Hypothalamus (tissue), 51 donors: ENCODE measurements at regions not wholly inside any gene's neighbourhood (a gene's known extent, or its start where the extent isn't known, plus 50 kb on each side); places are given as distances from the start of the nearest gene placed in this dataset.
"Not testable (repeated sequence)": the region's sequence is repeated elsewhere in the genome, so short reads cannot be mapped to it uniquely, and the experiment has no call there.

Source experiments
- DNase-seq, 51 donors: peaks; one replicate each; lab custom pipeline; 2025; lab: John Stamatoyannopoulos, UW

GRCh38 chr16:60077861-60078260 lies 1343.7 kb upstream of the GOT2 start:
- DNase-seq = no peak

DNA sequence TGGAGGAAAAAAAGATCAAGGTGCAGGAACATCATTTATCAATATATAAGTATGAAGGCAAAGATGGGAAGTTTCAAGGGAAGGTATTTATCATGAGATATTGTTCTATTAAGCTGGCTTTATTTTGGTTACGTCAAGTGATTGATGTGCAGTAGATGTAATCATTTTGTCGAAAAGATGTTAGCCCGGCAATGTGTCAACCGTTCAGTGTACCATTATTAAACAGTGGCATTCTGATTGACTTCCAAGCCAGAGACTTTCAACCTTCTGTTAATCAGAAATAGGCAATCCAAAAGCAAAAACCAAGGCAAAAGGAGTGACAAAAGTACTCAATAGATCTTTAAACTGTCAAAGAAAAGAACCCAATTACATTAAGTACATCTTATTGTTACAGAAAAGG lies 1340.3 kb upstream of the GOT2 start:
- no peak for DNase-seq

- no peak for DNase-seq
These were observed 1339.3 kb upstream of the GOT2 start for GRCh38 chr16:60073376-60073775.

- DNase-seq = no peak
These were observed 1329.9 kb upstream of the GOT2 start for GRCh38 chr16:60064026-60064425.

- no peak for DNase-seq
These were observed 1327.3 kb upstream of the GOT2 start for GRCh38 chr16:60061396-60061795.

GRCh38 chr16:60060731-60061130 lies 1326.6 kb upstream of the GOT2 start:
- no peak for DNase-seq

GRCh38 chr16:60059141-60059540 lies 1325.0 kb upstream of the GOT2 start:
- DNase-seq = no peak

DNA sequence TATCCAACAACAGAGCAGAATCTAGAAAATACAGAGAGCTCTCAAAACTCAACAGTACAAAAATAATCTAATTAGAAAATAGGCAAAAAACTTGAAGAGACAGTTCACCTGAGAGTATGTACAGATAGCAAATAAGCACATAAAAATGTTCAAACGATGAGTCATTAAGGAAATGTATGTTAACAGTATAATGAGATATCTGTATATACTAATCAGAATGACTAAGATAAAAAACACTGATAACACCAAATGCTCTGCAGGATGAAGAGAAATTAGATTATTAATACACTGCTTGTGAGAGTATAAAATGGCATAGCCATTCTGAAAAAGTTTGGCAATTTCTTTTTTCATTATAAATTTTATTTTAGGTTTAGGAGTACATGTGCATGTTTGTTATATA lies 1307.6 kb upstream of the GOT2 start:
- no peak for DNase-seq

DNA sequence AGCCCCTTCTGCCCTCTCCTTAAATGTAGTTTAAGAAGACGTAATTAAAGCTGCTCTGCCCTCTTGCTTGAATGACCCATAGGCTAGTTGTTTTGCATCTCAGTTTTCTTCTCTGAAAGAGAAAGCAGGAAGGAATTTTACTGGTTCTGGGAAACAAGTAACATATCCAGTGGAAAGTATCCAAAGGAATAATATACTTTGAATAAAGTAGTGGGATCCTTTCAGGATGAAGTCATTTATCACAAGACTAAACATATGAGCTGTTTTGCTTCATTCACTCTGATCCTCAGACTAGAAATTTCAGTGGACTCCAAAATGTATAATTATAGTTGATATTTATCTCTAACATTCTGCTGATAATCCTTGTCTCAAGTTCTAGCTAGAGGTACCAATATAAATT lies 1297.6 kb upstream of the GOT2 start:
- no peak for DNase-seq

- no peak for DNase-seq
These were observed 1293.2 kb upstream of the GOT2 start for GRCh38 chr16:60027351-60027750.

DNA sequence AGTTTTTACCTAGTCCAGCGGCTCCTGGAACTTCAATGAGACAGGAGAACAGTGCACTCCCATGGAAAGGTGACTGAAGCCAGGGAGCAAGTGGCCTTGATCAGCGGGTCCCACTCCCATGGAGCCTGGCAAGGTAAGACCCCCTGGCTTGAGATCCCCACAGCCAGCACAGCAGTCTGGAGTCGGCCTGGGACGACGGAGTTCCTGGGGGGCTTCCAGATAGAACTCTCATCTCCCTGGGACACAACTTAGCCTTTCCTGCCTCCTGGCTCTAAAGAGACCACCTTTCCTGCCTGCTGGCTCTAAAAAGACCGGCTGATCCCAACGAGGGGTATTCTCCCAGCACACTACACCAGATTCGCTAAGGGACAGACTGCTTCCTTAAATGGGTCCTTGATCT lies 1279.0 kb upstream of the GOT2 start:
- no peak for DNase-seq

GRCh38 chr16:60001523-60001922 lies 1267.4 kb upstream of the GOT2 start:
- no peak for DNase-seq

- DNase-seq = no peak
These were observed 1263.6 kb upstream of the GOT2 start for GRCh38 chr16:59997706-59998105.

DNA sequence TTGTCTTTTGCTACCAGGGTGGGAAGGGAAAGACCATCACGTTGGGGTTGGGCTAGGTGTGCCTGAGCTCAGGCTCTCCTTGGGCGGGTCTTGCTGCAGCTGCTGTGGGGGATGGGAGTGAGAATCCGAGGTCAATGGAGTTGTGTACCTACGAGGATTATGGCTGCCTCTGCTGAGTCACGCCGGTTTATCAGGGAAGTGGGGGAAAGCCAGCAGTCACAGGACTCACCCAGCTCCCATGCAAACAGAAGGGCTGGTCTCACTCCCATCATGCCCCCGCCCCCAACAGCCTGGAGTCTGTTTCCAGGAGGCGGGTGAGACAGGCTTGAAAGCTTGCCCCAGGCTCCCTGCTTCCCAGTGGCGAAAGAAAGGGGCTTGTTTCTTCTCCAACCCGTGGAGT lies 1259.0 kb upstream of the GOT2 start:
- no peak for DNase-seq

- DNase-seq = no peak
These were observed 1257.1 kb upstream of the GOT2 start for GRCh38 chr16:59991171-59991570.

- no peak for DNase-seq
These were observed 1254.5 kb upstream of the GOT2 start for GRCh38 chr16:59988591-59988990.

DNA sequence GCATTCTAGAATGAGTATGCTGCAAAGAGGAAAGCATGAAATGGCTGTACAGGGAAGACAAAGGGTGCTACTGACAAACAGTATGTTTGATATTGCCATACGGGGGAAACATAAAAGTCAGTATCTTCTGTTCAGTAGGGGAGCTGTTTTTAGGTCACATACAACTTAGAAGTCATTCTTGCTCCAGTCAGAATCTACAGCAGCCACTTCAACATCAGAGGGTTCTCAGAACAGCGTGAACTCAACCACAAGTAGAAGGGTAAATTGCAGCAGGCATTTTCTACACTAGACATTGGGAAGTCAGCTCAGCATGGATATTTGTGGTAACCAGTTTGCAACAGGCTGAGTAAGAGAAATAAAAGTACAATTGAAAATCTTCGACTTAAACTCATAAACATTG lies 1241.8 kb upstream of the GOT2 start:
- no peak for DNase-seq

DNA sequence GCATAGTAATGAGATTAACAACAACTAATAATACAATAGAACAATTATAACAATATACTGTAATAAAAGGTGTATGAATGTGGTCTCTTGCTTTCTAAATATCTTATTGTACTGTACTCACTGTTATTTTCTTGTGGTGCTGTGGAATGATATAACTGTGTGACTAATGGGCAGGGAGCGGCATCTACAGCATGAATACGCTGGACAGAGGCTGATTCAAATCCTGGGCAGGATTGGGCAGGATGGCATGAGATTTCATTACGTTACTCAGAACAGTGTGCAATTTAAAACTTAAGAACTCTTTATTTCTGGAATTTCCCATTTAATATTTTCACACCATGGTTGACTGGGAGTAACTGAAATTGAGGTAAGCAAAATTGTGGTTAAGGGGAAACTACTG lies 1239.8 kb upstream of the GOT2 start:
- no peak for DNase-seq

GRCh38 chr16:59971264-59971663 lies 1237.1 kb upstream of the GOT2 start:
- DNase-seq = no peak

DNA sequence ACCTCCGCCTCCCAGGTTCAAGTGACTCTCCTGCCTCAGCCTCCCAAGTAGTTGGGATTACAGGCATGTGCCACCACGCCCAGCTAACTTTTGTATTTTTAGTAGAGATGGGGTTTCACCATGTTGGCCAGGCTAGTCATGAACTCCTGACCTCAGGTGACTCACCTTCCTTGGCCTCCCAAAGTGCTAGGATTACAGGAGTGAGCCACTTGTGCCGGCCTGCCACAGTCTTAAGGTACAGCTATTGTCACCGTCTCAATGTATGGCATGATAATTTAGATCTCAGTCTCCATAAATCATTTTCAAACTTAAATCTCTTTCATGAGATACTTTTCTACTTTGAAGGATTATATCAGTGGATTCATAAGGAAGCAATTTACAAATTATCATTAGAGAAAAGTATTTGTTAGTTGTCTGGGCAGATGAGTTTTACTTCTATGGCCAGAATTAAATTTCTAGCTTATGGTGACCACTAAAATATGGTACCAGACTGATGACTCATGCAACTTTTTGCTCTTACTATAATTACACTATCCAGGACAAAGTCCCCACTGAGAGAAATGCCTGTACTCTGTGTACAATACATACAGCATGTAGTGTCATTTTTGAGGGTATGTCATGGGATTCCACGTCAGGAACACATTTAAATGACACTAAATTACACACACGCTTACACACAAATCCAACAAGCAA lies 1230.3 kb upstream of the GOT2 start:
- DNase-seq = no peak

DNA sequence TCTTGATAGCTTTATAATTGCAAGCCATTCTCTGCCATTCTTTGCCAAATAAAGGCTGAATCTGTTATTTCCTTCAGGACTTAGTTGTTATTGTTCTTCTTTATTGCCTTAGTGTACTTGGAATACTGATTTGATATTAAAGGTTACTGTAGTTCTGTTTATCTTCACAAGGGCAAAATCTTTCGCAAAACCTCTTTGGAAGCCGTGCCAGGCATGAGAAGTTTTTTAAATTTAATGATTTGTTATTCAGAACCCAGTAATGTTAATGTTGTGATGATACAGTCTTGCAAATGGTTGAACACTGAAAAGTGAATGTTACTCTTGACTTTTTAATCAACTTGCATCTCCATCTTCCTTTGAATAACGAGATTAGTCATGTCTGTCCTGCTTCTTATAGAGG lies 1225.2 kb upstream of the GOT2 start:
- no peak for DNase-seq

- DNase-seq = no peak
These were observed 1216.3 kb upstream of the GOT2 start for GRCh38 chr16:59950431-59950830.

GRCh38 chr16:59944041-59944440 lies 1209.9 kb upstream of the GOT2 start:
- DNase-seq = not testable (repeated sequence)
